Small intestine (tissue), 7 donors: ENCODE measurements at regions not wholly inside any gene's neighbourhood (a gene's known extent, or its start where the extent isn't known, plus 50 kb on each side); places are given as distances from the start of the nearest gene placed in this dataset.

Experiments
- DNase-seq, 2 donors: peaks; one replicate each; pipeline versions ENCODE4 v3.0.0 to v3.0.0-alpha.2; 2013
- FAIRE-seq: peaks from 2 replicates; lab custom pipeline; 2012; peaks lifted over from hg19 to GRCh38; lab: Jason Lieb, UNC
- H3K27ac ChIP-seq, 3 donors: one replicate each; pipeline ENCODE4 v1.5.1; 2013; ENCODE audit warnings: low read length in 2 of 3, mild to moderate bottlenecking in 2 of 3, control low read depth in 1 of 3, inconsistent platforms in 1 of 3, low read depth in 1 of 3, moderate library complexity in 1 of 3
- H3K27me3 ChIP-seq, 3 donors: one replicate each; pipeline ENCODE4 v1.6.1; 2013; ENCODE audit warnings: low read length in 3 of 3, inconsistent platforms in 1 of 3; ENCODE audit not compliant: control insufficient read depth in 3 of 3, insufficient read depth in 3 of 3
- H3K36me3 ChIP-seq, 3 donors: one replicate each; pipeline ENCODE4 v1.6.1; 2013; ENCODE audit warnings: low read length in 3 of 3, inconsistent platforms in 1 of 3, low read depth in 1 of 3, mild to moderate bottlenecking in 1 of 3, moderate library complexity in 1 of 3; ENCODE audit not compliant: control insufficient read depth in 3 of 3, insufficient read depth in 2 of 3
- H3K4me1 ChIP-seq, 3 donors: one replicate each; pipeline ENCODE4 v1.6.1; 2013; ENCODE audit warnings: low read length in 2 of 3, inconsistent platforms in 1 of 3, low read depth in 1 of 3, mild to moderate bottlenecking in 1 of 3, moderate library complexity in 1 of 3; ENCODE audit not compliant: control insufficient read depth in 3 of 3, insufficient read depth in 2 of 3
- H3K4me3 ChIP-seq, 3 donors: one replicate each; pipeline ENCODE4 v1.5.1; 2013; ENCODE audit warnings: low read length in 3 of 3, control low read depth in 1 of 3, inconsistent platforms in 1 of 3, low read depth in 1 of 3, mild to moderate bottlenecking in 1 of 3, moderate library complexity in 1 of 3
- H3K9me3 ChIP-seq, 2 donors: one replicate each; pipeline ENCODE4 v1.6.1; 2013; ENCODE audit warnings: low read depth in 1 of 2, low read length in 1 of 2; ENCODE audit not compliant: control insufficient read depth in 2 of 2, insufficient read depth in 1 of 2
- WGBS, 3 donors: extraction: QIAGEN DNeasy Blood & Tissue Kit; methylation state at CpG; one replicate each; pipeline ENCODE4 v1.1.7; 2013; 5-methylcytosine and 5-hydroxymethylcytosine counted together
- donor health status: healthy with polysubstance abuse.
- donor health status: control.
- donor health status: control.
- donor health status: Bipolar disorder and iron deficiency.
- donor health status: healthy.

DNA sequence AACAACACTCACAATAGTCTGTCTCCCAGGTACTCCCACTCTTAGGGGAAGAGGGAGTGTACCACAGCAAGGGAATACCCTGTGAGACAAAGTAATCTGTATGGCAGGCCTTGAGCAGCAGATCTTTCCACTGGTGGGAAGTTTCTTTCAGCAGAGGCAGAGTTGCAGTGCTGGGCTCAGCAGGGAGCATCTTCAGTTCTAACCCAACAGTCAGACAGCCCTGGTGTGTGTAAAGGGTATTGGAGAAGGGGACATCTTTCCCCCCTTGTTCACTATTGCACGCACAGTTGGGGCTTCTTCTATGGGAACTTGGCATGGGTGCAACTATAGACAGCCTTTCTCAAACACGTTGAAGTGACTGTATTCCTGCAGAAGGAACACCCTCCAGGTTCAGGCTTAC, 159.4 kb upstream of the DPT start:
- Histone ChIP-seq H3K4me1 (no peaks in the 10 kb centered on the region), H3K4me3 (no peak overlapping the region), H3K27me3 (no peaks in the 10 kb centered on the region), H3K36me3 (no peaks in the 10 kb centered on the region), H3K27ac (no peak overlapping the region), H3K9me3 (peaks cover 0 to 10% of the 10 kb centered on the region in 2 donors)
- no peak for DNase-seq
- no peak for FAIRE-seq
- WGBS, 3 donors, result 33 to 43% (median 35%) methylated on average over 2 of the region's 2 CpGs

DNA sequence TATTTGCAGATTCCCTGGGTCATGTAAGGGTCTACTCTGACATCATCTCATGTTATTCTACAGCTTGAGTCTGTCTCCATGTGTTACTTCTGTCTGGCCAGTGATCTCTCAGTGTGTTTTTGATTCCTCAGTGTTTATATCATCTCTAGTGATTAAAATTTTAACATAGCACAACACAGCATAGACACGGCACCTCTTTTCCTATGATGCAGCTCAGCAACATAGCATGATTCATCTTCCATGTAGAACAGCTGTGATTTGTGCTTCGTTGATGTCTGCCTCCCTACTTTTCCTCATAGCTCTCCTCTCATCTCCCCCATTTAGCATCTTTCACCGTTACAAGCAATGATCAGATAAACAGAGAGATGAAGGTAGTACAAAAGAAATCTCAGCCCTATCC, 163.9 kb upstream of the DPT start:
- Histone ChIP-seq H3K4me3 (no peak overlapping the region), H3K36me3 (no peaks in the 10 kb centered on the region), H3K9me3 (peaks cover 0 to 10% of the 10 kb centered on the region in 2 donors), H3K27me3 (no peaks in the 10 kb centered on the region), H3K4me1 (no peaks in the 10 kb centered on the region), H3K27ac (peak overlapping the region in 1 of 3 donors; percentile 24)
- FAIRE-seq (no peak), DNase-seq (no peak)
- 64 to 95% (median 81%) methylated on average over 3 of the region's 3 CpGs for WGBS, 3 donors

DNA sequence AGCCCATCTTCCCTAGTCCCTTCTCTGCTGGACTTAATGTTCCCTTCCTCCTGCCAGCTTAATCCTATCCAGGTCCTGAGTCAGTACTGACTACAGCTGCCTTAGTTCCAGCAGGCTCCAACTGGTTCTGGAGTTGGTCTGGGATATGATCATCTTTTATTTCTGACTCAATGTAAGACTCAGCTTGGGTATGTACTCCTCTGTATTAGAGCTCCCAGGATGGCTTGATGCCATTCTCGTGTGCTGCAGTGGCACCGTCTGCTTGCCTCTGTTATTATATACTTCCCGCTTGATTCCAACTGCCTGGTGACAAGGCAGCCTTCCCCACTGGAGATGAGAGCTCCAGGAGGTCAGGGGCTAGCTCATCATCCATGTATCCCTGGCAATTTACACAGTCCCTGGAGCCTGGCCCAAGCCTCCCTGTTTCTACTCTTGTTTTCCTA, 164.4 kb upstream of the DPT start:
- DNase-seq (no peak), FAIRE-seq (no peak)
- 68 to 86% (median 70%) methylated on average over 3 of the region's 3 CpGs for WGBS, 3 donors
- Histone ChIP-seq H3K4me3 (no peak overlapping the region), H3K27me3 (no peaks in the 10 kb centered on the region), H3K36me3 (no peaks in the 10 kb centered on the region), H3K9me3 (peaks cover 0 to 6% of the 10 kb centered on the region in 2 donors), H3K4me1 (no peaks in the 10 kb centered on the region), H3K27ac (peak overlapping the region in 1 of 3 donors; percentile 42)

- DNase-seq, result no peak
- H3K4me3 ChIP-seq, result no peak overlapping the region
- H3K4me1 ChIP-seq, result no peaks in the 10 kb centered on the region
- no peak for FAIRE-seq
- no peaks in the 10 kb centered on the region for H3K27me3 ChIP-seq
- H3K27ac ChIP-seq, result no peak overlapping the region
- H3K9me3 ChIP-seq, result no peaks in the 10 kb centered on the region
- no peaks in the 10 kb centered on the region for H3K36me3 ChIP-seq
- 56 to 64% (median 62%) methylated on average over 4 of the region's 4 CpGs for WGBS, 3 donors
Measured at GRCh38 chr1:168894397-168894903, 165.4 kb upstream of the DPT start.

- 68 to 80% (median 75%) methylated on average over 2 of the region's 2 CpGs for WGBS, 3 donors
- Histone ChIP-seq H3K9me3 (no peaks in the 10 kb centered on the region), H3K4me1 (no peaks in the 10 kb centered on the region), H3K4me3 (no peak overlapping the region), H3K27ac (no peak overlapping the region), H3K27me3 (no peaks in the 10 kb centered on the region), H3K36me3 (no peaks in the 10 kb centered on the region)
- no peak for DNase-seq
- no peak for FAIRE-seq
Measured at GRCh38 chr1:168897249-168897648, 168.2 kb upstream of the DPT start.

DNA sequence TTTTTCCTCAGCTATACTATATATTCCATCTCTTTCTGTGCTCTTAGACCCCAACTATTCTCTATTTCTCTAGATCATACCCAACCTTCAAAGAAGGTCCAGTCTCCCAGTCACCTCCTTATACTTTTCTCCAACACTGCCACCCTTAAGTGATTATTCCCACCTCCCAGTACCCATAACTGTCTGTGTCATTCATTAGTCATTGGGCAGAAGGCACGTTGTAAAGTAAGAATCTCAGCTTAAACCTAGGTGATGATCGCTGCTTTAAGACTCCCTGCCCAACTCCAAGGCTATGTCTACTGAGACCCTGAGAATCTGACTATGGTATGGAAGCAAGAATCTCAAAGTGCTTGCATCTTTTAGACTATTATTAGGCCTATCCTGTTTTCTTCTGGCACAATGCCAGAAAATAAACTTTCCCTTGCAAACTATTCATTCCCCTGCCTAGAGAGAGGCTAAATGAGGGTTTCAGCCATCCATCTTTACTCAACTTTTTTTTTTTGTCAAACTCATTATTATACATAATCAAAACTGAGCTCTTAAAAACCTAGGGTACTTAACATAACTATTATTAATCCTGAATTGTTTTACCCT, 174.3 kb upstream of the DPT start:
- Histone ChIP-seq H3K36me3 (no peaks in the 10 kb centered on the region), H3K4me3 (no peak overlapping the region), H3K4me1 (no peaks in the 10 kb centered on the region), H3K27me3 (no peaks in the 10 kb centered on the region), H3K27ac (no peak overlapping the region), H3K9me3 (no peaks in the 10 kb centered on the region)
- WGBS, 3 donors, result 82 to 91% (median 87%) methylated on average over 2 of the region's 2 CpGs
- FAIRE-seq, result no peak
- no peak for DNase-seq

- H3K4me1 ChIP-seq, result no peaks in the 10 kb centered on the region
- FAIRE-seq, result no peak
Measured at GRCh38 chr1:168905633-168906032, 176.6 kb upstream of the DPT start.

GRCh38 chr1:168906367-168906766, 177.4 kb upstream of the DPT start:
- Histone ChIP-seq H3K4me3 (no peak overlapping the region), H3K9me3 (no peaks in the 10 kb centered on the region), H3K27me3 (no peaks in the 10 kb centered on the region), H3K27ac (no peak overlapping the region), H3K4me1 (no peaks in the 10 kb centered on the region), H3K36me3 (no peaks in the 10 kb centered on the region)
- FAIRE-seq (no peak), DNase-seq (no peak)
- WGBS, 3 donors, result 37 to 55% (median 42%) methylated on average over 2 of the region's 2 CpGs

More at GRCh38 chr1:168905633-168906032, 176.6 kb upstream of the DPT start:
- H3K27me3 ChIP-seq, result no peaks in the 10 kb centered on the region
- H3K4me3 ChIP-seq, result no peak overlapping the region
- no peaks in the 10 kb centered on the region for H3K36me3 ChIP-seq
- no peak overlapping the region for H3K27ac ChIP-seq
- H3K9me3 ChIP-seq, result no peaks in the 10 kb centered on the region
- WGBS, 3 donors, result 95 to 100% (median 98%) methylated on average over 2 of the region's 2 CpGs
- no peak for DNase-seq

GRCh38 chr1:168907053-168907452, 178.0 kb upstream of the DPT start:
- FAIRE-seq (no peak), DNase-seq (peak; percentile 19 to 39)
- Histone ChIP-seq H3K9me3 (no peaks in the 10 kb centered on the region), H3K4me1 (no peaks in the 10 kb centered on the region), H3K27me3 (no peaks in the 10 kb centered on the region), H3K36me3 (no peaks in the 10 kb centered on the region), H3K27ac (no peak overlapping the region), H3K4me3 (no peak overlapping the region)
- WGBS, 3 donors, result 17 to 61% (median 24%) methylated on average over 5 of the region's 5 CpGs
